IMR-90 (cell line): ENCODE measurements at regions not wholly inside any gene's neighbourhood (a gene's known extent, or its start where the extent isn't known, plus 50 kb on each side); places are given as distances from the start of the nearest gene placed in this dataset.

Source experiments
- ATAC-seq: fragments of 200-7000 bp; cut with Tn5 transposase; 2 replicates; pipeline ENCODE4 v1.9.1; 2020; ENCODE audit warnings: low read depth, mild to moderate bottlenecking, moderate library complexity
- BruUV-seq: library from RNA; stranded (reverse); fragments of 400-500 nt; replicated peaks from 2 replicates; lab custom pipeline; 2021; lab: Mats Ljungman, UMichigan
- CTCF ChIA-PET: fragments of 300-600 bp; formaldehyde crosslinking; extraction: SDS; loops from one replicate; lab custom pipeline; 2021; ENCODE audit warnings: antibody characterized with exemption; lab: Yijun Ruan, JAX
- POLR2A ChIA-PET: fragments of 300-600 bp; sonication (Branson Sonifier 250); formaldehyde crosslinking; loops from one replicate; lab custom pipeline; 2022; ENCODE audit warnings: antibody characterized with exemption; ENCODE audit not compliant: unreplicated experiment; lab: Charles Lee
- DNase-seq: peaks from one replicate; pipeline ENCODE4 v3.0.0; 2013
- H2AFZ ChIP-seq: replicated peaks from 2 replicates; pipeline ENCODE3; 2013; ENCODE audit warnings: low read length, mild to moderate bottlenecking; ENCODE audit not compliant: poor library complexity
- H2AK5ac ChIP-seq: 2 replicates; pipeline ENCODE4 v1.6.1; 2013; ENCODE audit warnings: low read depth, low read length, inconsistent platforms
- H2AK9ac ChIP-seq: replicated peaks from 2 replicates; pipeline ENCODE3; 2013; ENCODE audit warnings: mild to moderate bottlenecking, low read depth, low read length, moderate library complexity; ENCODE audit not compliant: poor library complexity
- H2BK120ac ChIP-seq: 2 replicates; pipeline ENCODE4 v1.6.1; 2013; ENCODE audit warnings: low read depth, low read length, inconsistent platforms
- H2BK15ac ChIP-seq: 3 replicates; pipeline ENCODE4 v1.6.1; 2013; ENCODE audit warnings: low read depth, low read length, inconsistent platforms
- H2BK20ac ChIP-seq: 2 replicates; pipeline ENCODE4 v1.6.1; 2013; ENCODE audit warnings: low read depth, mild to moderate bottlenecking, inconsistent platforms, low read length, moderate library complexity
- H2BK5ac ChIP-seq: 2 replicates; pipeline ENCODE4 v1.6.1; 2013; ENCODE audit warnings: mild to moderate bottlenecking, low read depth, low read length, inconsistent platforms; ENCODE audit not compliant: poor library complexity, severe bottlenecking
- H3K14ac ChIP-seq: replicated peaks from 2 replicates; pipeline ENCODE4 v1.6.1; 2013; ENCODE audit warnings: low read depth, low read length, inconsistent platforms
- H3K18ac ChIP-seq: 2 replicates; pipeline ENCODE4 v1.6.1; 2013; ENCODE audit warnings: low read depth, low read length, control low read depth
- H3K23ac ChIP-seq: 2 replicates; pipeline ENCODE4 v1.6.1; 2013; ENCODE audit warnings: low read depth, low read length, inconsistent platforms
- H3K27ac ChIP-seq: 2 replicates; pipeline ENCODE4 v1.5.1; 2013; ENCODE audit warnings: mild to moderate bottlenecking, control low read depth, low read length; ENCODE audit not compliant: insufficient read depth
- H3K27me3 ChIP-seq: 2 replicates; pipeline ENCODE4 v1.6.1; 2013; ENCODE audit warnings: low read length; ENCODE audit not compliant: control insufficient read depth, insufficient read depth
- H3K36me3 ChIP-seq: 2 replicates; pipeline ENCODE4 v1.6.1; 2013; ENCODE audit warnings: low read length, mixed read lengths; ENCODE audit not compliant: control insufficient read depth, insufficient read depth
- H3K4ac ChIP-seq: 2 replicates; pipeline ENCODE4 v1.6.1; 2013; ENCODE audit warnings: low read depth, low read length, inconsistent platforms
- H3K4me1 ChIP-seq: 2 replicates; pipeline ENCODE4 v1.6.1; 2013; ENCODE audit warnings: low read length, mixed read lengths; ENCODE audit not compliant: control insufficient read depth, insufficient read depth
- H3K4me2 ChIP-seq: 2 replicates; pipeline ENCODE4 v1.6.1; 2013; ENCODE audit warnings: low read depth, mild to moderate bottlenecking, control low read depth, low read length, moderate library complexity
- H3K4me3 ChIP-seq: 2 replicates; pipeline ENCODE4 v1.5.1; 2013; ENCODE audit warnings: low read depth, mild to moderate bottlenecking, control low read depth, low read length, moderate library complexity; ENCODE audit not compliant: insufficient read depth
- H3K56ac ChIP-seq: 2 replicates; pipeline ENCODE4 v1.6.1; 2013; ENCODE audit warnings: low read length, inconsistent platforms; ENCODE audit not compliant: insufficient read depth; ENCODE audit errors: extremely low read depth
- H3K79me1 ChIP-seq, 2 experiments: 2 replicates each; pipeline ENCODE4 v1.6.1; 2013; ENCODE audit warnings: low read length in 2 of 2, inconsistent platforms in 1 of 2, low read depth in 1 of 2
- H3K9ac ChIP-seq: 2 replicates; pipeline ENCODE4 v1.6.1; 2013; ENCODE audit warnings: low read depth, low read length, control low read depth
- H3K9me1 ChIP-seq: 2 replicates; pipeline ENCODE4 v1.6.1; 2013; ENCODE audit warnings: low read length, inconsistent platforms; ENCODE audit not compliant: insufficient read depth
- H3K9me3 ChIP-seq: 2 replicates; pipeline ENCODE4 v1.6.1; 2013; ENCODE audit warnings: low read length; ENCODE audit not compliant: control insufficient read depth, insufficient read depth
- H4K20me1 ChIP-seq: 2 replicates; pipeline ENCODE4 v1.6.1; 2013; ENCODE audit warnings: low read length, inconsistent platforms; ENCODE audit not compliant: insufficient read depth
- H4K5ac ChIP-seq: 2 replicates; pipeline ENCODE4 v1.6.1; 2013; ENCODE audit warnings: mild to moderate bottlenecking, low read depth, low read length, control low read depth
- H4K8ac ChIP-seq, 2 experiments: 2 replicates each; pipeline ENCODE4 v1.6.1; 2013; ENCODE audit warnings: low read depth in 2 of 2, low read length in 2 of 2, control low read depth in 1 of 2, inconsistent platforms in 1 of 2
- H4K91ac ChIP-seq: 2 replicates; pipeline ENCODE4 v1.6.1; 2013; ENCODE audit warnings: low read depth, low read length, inconsistent platforms; ENCODE audit not compliant: insufficient read depth
- BHLHE40 ChIP-seq: fragments of 150-350 bp; IDR thresholded peaks from 2 replicates; pipeline ENCODE4 v1.6.1; 2016; ENCODE audit warnings: mild to moderate bottlenecking, low read depth, low read length
- CEBPB ChIP-seq: IDR thresholded peaks from 2 replicates; pipeline ENCODE4 v1.6.1; 2012; ENCODE audit warnings: low read depth, low read length, improper control_type of control experiment
- CTCF ChIP-seq: conservative IDR thresholded peaks from 2 replicates; pipeline ENCODE4 v1.5.1; 2012; ENCODE audit warnings: mild to moderate bottlenecking, low read depth, low read length, improper control_type of control experiment
- ELK1 ChIP-seq: fragments of 150-350 bp; IDR thresholded peaks from 2 replicates; pipeline ENCODE4 v1.6.1; 2016; ENCODE audit warnings: low read depth, mild to moderate bottlenecking, low read length, moderate library complexity, borderline replicate concordance
- MAFK ChIP-seq: IDR thresholded peaks from 2 replicates; pipeline ENCODE4 v1.6.1; 2012; ENCODE audit warnings: low read depth, low read length, improper control_type of control experiment
- MAZ ChIP-seq: IDR thresholded peaks from 2 replicates; pipeline ENCODE4 v1.6.1; 2012; ENCODE audit warnings: low read depth, mild to moderate bottlenecking, low read length, improper control_type of control experiment, moderate library complexity, borderline replicate concordance
- MXI1 ChIP-seq: IDR thresholded peaks from 2 replicates; pipeline ENCODE4 v1.6.1; 2012; ENCODE audit warnings: low read depth, mild to moderate bottlenecking, low read length, moderate library complexity, borderline replicate concordance
- NFE2L2 ChIP-seq: fragments of 150-350 bp; IDR thresholded peaks from 2 replicates; pipeline ENCODE4 v1.6.1; 2016; ENCODE audit warnings: low read depth, mild to moderate bottlenecking, low read length
- POLR2A ChIP-seq: IDR thresholded peaks from 2 replicates; pipeline ENCODE4 v1.6.1; 2012; ENCODE audit warnings: mild to moderate bottlenecking, low read depth, low read length
- RAD21 ChIP-seq: IDR thresholded peaks from 2 replicates; pipeline ENCODE4 v1.6.1; 2012; ENCODE audit warnings: low read length, improper control_type of control experiment
- RCOR1 ChIP-seq: IDR thresholded peaks from 2 replicates; pipeline ENCODE4 v1.6.1; 2012; ENCODE audit warnings: mild to moderate bottlenecking, low read length, improper control_type of control experiment; ENCODE audit not compliant: insufficient replicate concordance
- RFX5 ChIP-seq: IDR thresholded peaks from 2 replicates; pipeline ENCODE4 v1.8.0; 2012; ENCODE audit warnings: low read depth, mild to moderate bottlenecking, low read length, moderate library complexity
- SMC3 ChIP-seq: fragments of 150-350 bp; IDR thresholded peaks from 2 replicates; pipeline ENCODE4 v1.6.1; 2016; ENCODE audit warnings: low read depth, mild to moderate bottlenecking, antibody characterized with exemption, low read length, moderate library complexity
- USF2 ChIP-seq: fragments of 150-350 bp; IDR thresholded peaks from 2 replicates; pipeline ENCODE4 v1.6.1; 2017; ENCODE audit warnings: mild to moderate bottlenecking, antibody characterized with exemption, low read length, low read depth
- WGBS, 2 experiments: methylation state at CpG; one replicate each; pipeline versions ENCODE4 v1.1.5 to v1.1.7; 2013; ENCODE audit warnings: missing lambda C conversion rate in 2 of 2; ENCODE audit not compliant: insufficient read length in 1 of 2; ENCODE audit errors: extremely low coverage in 2 of 2; 5-methylcytosine and 5-hydroxymethylcytosine counted together
- dilution Hi-C: fragments of 300-500 bp; cut with HindIII; formaldehyde crosslinking; loops from one replicate; pipeline ENCODE4 v1.14.3; 2018; ENCODE audit warnings: low sequenced_read_pairs; ENCODE audit not compliant: unreplicated experiment
- in situ Hi-C: fragments of 300-500 bp; cut with MboI; formaldehyde crosslinking; loops from 3 replicates; pipeline ENCODE4 v1.14.3; 2019; ENCODE audit warnings: low sequenced_read_pairs, inconsistent platforms, mixed read lengths
- intact Hi-C: fragments of 100-400 bp; cut with micrococcal nuclease; formaldehyde crosslinking; loops from 2 replicates; pipeline ENCODE4 v1.10.0; 2022

DNA sequence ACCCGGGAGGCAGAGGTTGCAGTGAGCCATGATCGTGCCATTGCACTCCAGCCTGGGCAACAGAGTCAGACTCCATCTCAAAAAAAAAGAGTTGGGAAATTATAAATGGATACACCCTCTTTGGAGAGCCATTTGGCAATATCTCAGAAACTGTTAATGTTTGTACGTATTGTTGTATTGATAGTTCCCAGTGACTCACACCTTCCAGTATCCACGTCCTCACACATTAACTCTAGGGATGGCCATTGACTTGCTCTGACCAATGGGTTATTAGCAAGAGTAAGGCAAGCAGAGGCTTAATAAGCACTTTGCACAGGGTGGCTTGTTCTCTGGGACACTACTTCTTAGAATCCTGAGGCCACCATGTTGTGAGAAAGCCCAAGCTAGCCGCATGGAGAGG is 107.6 kb upstream of the LHX1 start:
- no peaks in the 10 kb centered on the region for H4K20me1 ChIP-seq
- H2BK20ac ChIP-seq: no peak overlapping the region
- H2AK5ac ChIP-seq: no peak overlapping the region
- H4K8ac ChIP-seq: no peak overlapping the region
- no peak overlapping the region for H2BK120ac ChIP-seq
- intact Hi-C loops (no loop called here), in situ Hi-C loops (no loop called here), dilution Hi-C loops (no loop called here)
- H3K9me3 ChIP-seq: no peaks in the 10 kb centered on the region
- DNase-seq: no peak
- H2BK5ac ChIP-seq: no peak overlapping the region
- H3K4ac ChIP-seq: no peak overlapping the region
- no peaks in the 10 kb centered on the region for H3K4me1 ChIP-seq
- H2AK9ac ChIP-seq: peak overlapping the region; percentile 10
- no TSS peak for BruUV-seq
- peaks cover 13% of the 10 kb centered on the region for H3K27me3 ChIP-seq
- H3K4me3 ChIP-seq: no peak overlapping the region
- no peak overlapping the region for H2BK15ac ChIP-seq
- no peak overlapping the region for H3K56ac ChIP-seq
- no peaks in the 10 kb centered on the region for H3K36me3 ChIP-seq
- no peak for TF ChIP-seq POLR2A
- TF ChIP-seq ELK1: no peak
- TF ChIP-seq RFX5: no peak
- no peak for TF ChIP-seq USF2
- TF ChIP-seq MAZ: no peak
- TF ChIP-seq SMC3: no peak
- no peak for TF ChIP-seq CTCF
- no peak for TF ChIP-seq RAD21
- no peak for TF ChIP-seq NFE2L2
- no peak for TF ChIP-seq MAFK
- TF ChIP-seq BHLHE40: no peak
- TF ChIP-seq RCOR1: no peak
- no peak for TF ChIP-seq CEBPB
- no peak for TF ChIP-seq MXI1
- no peak overlapping the region for H2AFZ ChIP-seq
- no peak overlapping the region for H3K27ac ChIP-seq
- H3K79me1 ChIP-seq: no peaks in the 10 kb centered on the region
- CTCF ChIA-PET: no interaction called here
- POLR2A ChIA-PET: no interaction called here
- no peak overlapping the region for H3K23ac ChIP-seq
- H3K9me1 ChIP-seq: no peaks in the 10 kb centered on the region
- no peak overlapping the region for H3K9ac ChIP-seq
- H3K14ac ChIP-seq: no peak overlapping the region
- ATAC-seq: no peak
- no peak overlapping the region for H4K91ac ChIP-seq
- H3K18ac ChIP-seq: no peak overlapping the region
- no peak overlapping the region for H4K5ac ChIP-seq
- WGBS, 2 experiments: no CpG with 5 or more reads among the region's 5 CpGs
- no peak overlapping the region for H3K4me2 ChIP-seq
